ENCODE measurements at regions not wholly inside any gene's neighbourhood (a gene's known extent, or its start where the extent isn't known, plus 50 kb on each side); places are given as distances from the start of the nearest gene placed in this dataset.

GRCh38 chr13:87100431-87100830 is 570.7 kb upstream of the SLITRK5 start:
- TF ChIP-seq CTCF (IDR thresholded peaks at IDR 0.05) (no peak), POLR2AphosphoS5 (IDR thresholded peaks at IDR 0.05) (no peak)

Measured in sigmoid colon (tissue), 4 donors.